ENCODE measurements at regions not wholly inside any gene's neighbourhood (a gene's known extent, or its start where the extent isn't known, plus 50 kb on each side); places are given as distances from the start of the nearest gene placed in this dataset.

DNA sequence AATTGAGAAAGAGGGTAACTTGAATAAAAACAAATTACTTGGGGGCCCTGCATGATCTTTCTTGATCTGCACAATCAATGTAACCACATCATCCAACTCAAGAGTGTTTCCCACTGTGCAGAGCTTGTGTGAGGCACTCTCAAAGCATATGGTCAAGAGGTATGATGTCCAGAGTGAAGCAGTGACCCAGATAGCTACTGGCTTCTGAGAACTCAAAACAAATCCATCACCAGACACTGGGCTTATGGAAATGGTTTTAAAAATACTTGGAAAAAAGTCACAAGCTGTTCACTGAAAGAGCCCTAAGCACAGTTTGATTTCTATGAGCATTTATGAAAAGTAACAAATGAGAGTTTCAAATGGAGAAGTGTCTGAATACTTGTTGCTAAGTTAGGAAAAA, 361.0 kb downstream of the GRXCR1 start:
- TF ChIP-seq SUZ12 (IDR thresholded peaks at IDR 0.05; ENCODE audit: extremely low read depth, insufficient read depth, insufficient read length) (no peak), ZNF274 (IDR thresholded peaks at IDR 0.05; ENCODE audit: low read depth, low read length) (no peak), YY1 (IDR thresholded peaks at IDR 0.05; ENCODE audit: insufficient read depth, insufficient read length) (no peak)
